ENCODE measurements at regions not wholly inside any gene's neighbourhood (a gene's known extent, or its start where the extent isn't known, plus 50 kb on each side); places are given as distances from the start of the nearest gene placed in this dataset.
"Not testable (repeated sequence)": the region's sequence is repeated elsewhere in the genome, so short reads cannot be mapped to it uniquely, and the experiment has no call there.

DNA sequence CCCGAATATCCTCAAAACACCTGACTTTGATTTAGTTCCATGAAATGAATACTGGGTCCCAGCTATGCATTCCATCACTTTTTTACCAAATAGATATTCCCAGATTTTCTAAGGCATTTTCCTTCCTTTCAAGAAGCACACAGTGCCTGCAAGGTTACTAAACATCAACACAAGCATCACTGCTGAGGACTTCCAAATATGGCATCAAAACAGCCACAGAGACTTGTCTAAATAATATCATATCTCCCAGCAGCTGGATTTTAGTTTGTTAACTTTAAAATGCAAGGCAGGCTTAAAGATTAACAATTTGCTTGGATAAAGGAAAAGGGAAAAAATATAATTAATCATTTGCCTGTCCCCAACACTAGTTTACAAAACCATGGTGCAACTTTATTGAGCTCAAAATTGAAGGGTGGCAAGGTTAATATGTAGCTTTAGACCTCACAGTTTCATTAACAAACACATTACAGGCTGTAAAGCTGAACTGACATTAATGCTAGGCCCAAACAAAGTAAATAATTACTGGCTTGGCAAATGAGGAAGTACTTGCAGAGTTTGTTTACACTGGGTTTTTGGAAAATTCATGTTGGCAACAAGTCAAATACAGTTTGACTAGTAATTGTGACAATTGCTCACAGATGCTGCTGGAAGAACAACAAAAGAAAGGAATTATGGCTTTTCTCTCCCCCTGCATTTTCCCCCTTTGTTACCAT is 401.7 kb upstream of the CDIN1 start:
- peak; percentile 27 for DNase-seq (ENCODE audit: low spot score)

DNA sequence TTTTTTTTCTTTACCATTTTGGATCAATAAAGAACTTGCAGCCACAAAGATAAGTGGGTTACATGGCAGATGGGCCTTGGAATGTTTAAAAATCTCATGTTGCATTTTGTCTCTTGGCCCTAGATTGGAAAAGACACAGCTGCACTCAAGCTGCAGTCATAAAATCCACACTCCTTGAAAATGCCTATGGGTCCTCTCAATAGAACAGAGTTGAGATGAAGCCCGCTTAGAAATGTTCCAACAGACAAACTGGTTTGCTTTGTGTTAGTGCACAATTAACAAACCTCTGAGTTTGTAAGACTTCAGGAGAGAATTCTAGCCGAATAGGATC is 401.2 kb upstream of the CDIN1 start:
- DNase-seq (ENCODE audit: low spot score), result no peak

DNA sequence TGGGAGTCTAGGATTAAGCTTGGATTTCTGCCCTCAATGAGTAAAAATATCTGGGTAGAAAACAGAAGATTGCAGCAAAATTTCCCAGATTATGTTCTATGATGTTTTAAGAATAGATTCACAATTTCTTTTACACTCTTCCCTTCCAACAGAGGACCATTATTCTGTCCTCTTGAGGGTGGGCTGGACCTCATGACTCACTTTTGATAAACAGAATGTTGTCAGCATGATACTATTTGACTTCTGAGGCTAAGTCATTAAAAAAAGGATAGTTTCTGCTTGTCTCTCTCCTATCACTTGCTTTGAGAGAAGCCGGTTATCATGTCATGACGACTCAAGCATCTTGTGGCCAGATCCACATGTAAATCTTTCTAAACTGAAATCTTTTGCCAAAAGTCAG is 396.2 kb upstream of the CDIN1 start:
- no peak for DNase-seq (ENCODE audit: low spot score)

DNA sequence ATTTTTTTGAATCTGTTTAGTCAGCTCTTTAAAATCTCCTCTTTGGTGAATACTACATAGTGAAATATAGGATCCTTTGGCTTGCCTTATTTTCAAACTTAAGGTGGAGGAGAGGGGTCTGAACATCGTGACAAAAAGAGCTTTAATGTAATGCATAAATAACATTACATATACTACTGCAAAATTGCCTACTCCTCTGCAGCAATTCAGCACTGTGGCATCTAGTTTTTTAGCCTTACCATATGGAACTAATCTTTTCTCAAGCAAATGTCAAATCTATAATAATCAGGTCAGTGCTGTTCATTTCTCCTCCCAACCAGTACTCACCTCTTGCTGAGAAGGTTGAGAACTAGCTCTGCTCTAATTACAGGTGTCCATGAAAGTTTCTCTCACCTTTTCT is 394.0 kb upstream of the CDIN1 start:
- DNase-seq (ENCODE audit: low spot score), result no peak

DNA sequence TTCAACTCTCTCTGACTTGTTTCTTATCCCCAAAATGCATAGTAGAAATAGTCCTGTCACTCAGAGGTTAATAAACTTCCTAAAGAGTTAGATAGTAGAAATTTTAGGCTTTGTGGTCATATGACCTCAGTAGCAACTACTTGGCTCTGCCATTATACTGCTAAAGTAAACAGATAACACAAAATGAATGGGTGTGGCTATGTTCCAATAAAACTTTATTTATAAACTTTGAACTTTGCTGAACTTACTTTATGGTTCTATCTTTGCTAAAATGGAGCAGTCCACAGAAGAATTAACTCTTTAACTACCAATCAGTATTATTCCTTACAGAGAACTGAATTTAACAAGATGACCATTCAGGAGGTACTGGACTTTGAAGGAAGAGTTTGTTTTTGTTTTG is 393.6 kb upstream of the CDIN1 start:
- no peak for DNase-seq (ENCODE audit: low spot score)

DNA sequence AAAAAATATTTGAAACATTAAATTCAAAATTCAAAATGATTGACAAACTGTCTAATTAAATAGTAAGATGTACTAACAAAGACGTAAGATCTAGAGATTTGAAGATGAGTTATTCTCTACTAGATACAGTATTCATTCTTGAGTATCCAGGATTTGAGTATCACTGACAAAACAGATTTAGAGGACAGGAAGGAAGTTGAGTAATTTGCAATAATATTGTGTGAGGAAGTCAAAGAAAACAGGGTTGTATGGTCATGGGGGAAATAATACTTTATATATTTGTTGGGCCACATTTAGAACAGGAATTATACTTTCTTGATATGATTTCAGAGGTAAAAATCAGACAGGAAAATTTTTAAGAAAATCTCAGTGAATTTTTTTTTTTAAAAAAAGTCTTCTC is 393.1 kb upstream of the CDIN1 start:
- DNase-seq (ENCODE audit: low spot score), result no peak

DNA sequence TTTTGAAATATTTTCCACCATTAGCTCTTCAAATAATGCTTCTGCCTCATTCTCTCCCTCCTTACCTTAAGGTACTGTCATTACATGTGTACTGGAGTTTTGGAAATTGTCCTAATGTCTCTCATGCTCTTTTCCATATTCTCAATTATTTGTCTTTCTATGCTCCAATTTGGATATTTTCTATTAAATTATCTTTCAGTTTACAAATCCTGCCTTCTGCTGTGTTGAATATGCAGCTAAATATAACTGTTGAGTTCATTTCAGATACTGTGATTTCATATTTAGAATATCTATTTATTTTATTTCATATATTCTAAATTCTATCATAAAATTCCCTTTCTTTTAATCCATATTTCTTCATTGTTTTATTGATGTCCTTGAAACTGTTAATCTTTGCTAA is 388.0 kb upstream of the CDIN1 start:
- no peak for DNase-seq (ENCODE audit: low spot score)

DNA sequence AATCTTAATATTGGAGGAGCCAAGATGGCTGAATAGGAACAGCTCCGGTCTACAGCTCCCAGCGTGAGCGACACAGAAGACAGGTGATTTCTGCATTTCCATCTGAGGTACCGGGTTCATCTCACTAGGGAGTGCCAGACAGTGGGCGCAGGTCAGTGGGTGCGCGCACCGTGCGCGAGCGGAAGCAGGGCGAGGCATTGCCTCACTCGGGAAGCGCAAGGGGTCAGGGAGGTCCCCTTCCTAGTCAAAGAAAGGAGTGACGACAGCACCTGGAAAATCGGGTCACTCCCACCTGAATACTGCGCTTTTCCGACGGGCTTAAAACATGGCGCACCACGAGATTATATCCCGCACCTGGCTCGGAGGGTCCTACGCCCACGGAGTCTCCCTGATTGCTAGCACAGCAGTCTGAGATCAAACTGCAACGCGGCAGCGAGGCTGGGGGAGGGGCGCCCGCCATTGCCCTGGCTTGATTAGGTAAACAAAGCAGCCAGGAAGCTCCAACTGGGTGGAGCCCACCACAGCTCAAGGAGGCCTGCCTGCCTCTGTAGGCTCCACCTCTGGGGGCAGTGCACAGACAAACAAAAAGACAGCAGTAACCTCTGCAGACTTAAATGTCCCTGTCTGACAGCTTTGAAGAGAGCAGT is 383.9 kb upstream of the CDIN1 start:
- DNase-seq (ENCODE audit: low spot score), result not testable (repeated sequence)

DNA sequence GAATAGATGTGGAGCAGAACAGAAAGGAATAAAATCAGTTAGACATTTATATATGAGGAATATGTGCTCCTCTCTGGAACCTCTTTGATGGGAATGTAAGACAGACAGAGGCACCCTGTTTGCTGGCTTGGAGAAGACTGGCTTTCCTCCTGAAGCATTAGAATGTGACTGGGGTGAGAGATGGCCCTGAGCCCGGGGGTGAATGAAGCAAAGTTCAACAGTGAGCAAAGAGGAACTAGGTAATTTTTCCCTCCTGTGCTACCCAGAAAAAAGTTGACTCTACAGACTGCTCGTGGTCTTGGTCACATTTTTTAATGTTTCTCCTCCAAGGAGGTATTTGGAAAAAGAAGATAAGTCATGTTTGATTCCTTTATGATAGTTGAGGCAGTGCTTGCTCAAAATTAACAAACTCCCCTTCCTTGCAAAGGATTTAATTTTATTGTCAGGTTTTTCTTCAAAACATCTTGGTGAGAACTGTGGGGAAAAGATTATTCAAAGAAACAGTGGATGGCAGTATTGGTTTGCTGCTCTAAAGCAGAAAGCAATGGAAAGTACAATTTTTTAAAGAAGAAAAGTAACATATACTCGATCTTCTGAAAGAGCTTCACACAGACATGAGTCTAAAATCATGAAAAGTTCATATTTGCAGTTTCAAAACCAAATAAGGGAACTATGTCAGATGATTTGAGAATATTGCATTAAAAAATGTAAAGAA is 370.4 kb upstream of the CDIN1 start:
- no peak for DNase-seq (ENCODE audit: low spot score)

DNA sequence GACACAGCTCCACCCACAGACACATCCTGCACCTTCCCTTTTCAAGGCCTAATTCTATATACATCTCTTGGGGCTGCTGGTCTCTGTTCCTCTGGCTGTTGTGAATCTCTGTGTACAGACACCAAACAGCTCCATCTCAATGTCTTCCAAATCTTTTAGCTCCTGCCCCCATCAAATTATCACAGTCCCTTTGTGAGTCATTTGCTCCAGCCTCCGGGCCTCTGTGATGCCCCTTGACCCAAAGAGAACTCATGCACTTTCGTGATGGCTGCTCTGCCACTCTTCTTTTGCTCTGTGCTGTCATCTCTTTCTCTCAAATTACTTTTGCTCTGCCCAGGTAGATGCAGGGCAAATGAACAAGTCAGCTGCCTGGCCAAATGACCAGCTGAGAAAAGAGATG is 369.0 kb upstream of the CDIN1 start:
- DNase-seq (ENCODE audit: low spot score), result no peak

DNA sequence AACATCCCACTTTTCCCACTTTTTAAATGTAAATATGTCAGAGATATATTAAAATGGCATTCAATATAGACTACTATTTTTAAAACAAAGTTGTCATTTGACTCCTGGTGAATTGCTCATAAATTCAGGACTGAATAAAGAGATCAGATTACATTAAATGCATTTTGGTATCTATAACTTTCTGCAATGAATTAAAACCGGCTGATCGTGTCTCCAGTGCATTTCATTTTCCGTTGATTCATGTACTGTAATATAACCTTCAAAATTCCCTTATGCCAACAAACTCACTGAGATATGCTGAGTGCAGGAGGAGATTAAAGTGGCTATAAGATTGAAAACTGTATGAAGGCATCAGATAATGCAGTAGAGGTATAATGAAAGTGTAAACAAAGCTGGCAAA is 361.1 kb upstream of the CDIN1 start:
- no peak for DNase-seq (ENCODE audit: low spot score)

DNA sequence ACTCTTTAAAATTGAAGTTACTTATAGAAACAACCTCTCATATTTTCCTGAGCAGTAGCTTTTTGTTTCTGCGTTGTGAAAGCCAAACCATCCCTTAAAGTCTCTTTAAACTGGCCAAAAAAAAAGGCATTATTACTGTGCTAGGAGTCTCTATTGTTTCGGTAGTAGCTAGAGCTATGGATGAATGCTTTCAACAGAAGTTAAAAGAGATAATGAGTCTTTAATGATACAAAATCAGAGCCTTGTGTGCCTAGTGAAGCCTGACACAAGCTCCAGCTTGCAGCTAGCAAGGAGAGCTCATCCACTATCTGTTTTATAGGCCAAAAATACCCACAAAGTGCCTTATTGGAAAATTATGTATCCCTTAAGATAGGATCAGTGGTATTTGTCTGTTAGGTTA is 360.4 kb upstream of the CDIN1 start:
- DNase-seq (ENCODE audit: low spot score), result no peak

DNA sequence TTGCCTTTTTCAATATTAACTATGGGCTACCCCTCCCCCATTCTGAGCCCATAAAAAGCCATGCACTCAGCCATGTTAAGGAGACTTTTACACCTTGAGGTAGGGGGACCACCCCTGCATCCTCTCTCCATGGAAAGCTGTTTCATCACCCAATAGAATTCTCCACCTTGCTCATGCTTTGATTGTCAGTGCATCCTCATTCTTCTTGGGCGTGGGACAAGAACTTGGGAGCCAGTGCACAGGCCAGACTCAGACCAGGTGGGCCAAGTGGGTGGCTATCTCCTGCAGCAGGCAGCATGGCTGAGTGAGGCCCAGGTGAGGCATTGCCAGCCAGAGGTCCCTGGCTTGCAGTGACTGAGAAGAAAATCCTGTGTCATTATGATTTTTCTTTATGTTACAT is 357.4 kb upstream of the CDIN1 start:
- no peak for DNase-seq (ENCODE audit: low spot score)

DNA sequence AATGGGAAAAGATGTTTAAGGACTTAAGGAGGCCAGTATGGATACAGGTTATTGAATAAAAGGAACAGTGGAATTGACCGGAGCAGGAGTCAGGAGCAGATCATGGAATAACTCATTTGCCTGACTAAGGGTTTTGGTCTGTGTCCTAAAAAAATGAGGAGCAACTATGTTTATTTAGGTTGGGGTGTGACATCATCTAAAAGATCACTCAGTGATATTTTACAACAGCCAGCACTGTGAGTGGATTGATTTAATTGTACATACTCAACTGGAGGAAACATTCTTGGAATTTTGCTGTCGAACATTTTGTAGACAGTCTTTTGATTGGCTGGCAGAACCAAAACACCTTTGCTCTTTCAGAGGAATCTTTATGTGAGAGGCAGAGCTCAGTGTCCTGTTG is 348.6 kb upstream of the CDIN1 start:
- DNase-seq (ENCODE audit: low spot score), result no peak

DNA sequence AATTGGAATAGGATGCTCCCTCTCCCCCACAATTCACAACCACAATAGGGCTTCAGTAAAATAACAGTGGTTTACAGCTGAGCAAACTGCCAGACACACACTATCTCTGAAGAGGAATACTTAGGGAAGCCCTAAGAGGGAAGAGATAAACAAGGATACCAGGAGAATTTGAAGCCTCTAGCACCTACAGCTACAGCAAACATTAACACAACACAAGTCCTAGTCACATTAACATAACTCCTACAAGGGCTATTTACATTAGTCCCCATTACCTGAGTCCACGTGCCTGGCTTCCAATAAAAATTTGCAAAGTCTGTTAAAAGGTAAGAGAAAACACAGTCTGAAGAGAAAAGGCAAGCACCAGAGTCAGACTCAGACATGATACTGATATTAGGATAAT is 346.9 kb upstream of the CDIN1 start:
- DNase-seq (ENCODE audit: low spot score), result no peak

DNA sequence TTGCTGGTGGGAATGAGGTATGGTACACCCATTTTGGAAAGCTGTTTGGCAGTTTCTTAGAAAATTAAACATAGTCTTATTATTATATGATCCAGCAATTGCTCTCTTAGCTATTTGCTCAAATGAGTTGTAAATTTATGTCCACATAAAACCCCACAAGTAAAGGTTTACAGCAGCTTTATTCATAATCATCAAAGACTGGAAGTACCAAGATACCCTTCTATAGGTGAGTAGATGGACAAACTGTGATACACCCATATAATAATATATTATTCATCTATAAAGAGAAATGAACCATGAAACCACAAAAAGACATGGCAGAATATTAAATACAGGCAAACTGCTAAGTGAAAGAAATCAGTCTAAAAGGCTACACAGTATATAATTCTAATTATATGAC is 344.7 kb upstream of the CDIN1 start:
- DNase-seq (ENCODE audit: low spot score), result no peak

DNA sequence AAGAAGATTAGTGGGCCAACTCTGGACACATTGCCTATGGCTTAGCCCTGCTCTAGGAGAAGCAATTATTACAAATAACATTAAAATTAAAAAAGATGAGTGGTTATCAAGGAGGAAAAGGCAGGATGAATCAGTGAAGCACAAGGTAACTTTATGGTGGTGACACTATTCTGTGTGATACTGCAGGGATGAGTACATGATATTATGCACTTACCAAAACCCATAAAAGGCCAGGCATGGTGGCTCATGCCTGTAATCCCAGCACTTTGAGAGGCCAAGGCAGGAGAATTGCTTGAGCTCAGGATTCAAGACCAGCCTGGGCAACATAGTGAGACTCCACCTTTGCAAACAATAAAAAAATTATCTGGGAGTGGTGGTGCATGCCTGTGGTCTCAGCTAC is 344.3 kb upstream of the CDIN1 start:
- no peak for DNase-seq (ENCODE audit: low spot score)

DNA sequence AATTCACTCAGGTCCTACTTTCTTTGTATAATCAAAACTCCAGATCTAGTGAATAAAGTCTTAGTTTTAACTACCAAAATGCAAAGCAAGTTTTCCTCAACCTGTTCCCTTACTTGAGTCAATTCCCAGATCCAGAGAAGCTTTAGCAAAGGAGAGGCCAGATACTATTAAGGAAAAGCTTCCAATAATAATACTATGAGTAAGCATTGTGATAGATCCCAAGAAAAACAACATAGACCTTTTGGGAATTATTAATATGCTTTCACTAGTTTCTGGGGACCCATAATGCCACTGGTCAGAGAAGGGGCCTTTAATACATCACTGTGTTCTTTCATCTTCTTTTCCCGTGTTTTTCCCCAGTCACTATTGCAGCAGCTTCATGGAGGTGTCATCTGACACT is 339.9 kb upstream of the CDIN1 start:
- no peak for DNase-seq (ENCODE audit: low spot score)

DNA sequence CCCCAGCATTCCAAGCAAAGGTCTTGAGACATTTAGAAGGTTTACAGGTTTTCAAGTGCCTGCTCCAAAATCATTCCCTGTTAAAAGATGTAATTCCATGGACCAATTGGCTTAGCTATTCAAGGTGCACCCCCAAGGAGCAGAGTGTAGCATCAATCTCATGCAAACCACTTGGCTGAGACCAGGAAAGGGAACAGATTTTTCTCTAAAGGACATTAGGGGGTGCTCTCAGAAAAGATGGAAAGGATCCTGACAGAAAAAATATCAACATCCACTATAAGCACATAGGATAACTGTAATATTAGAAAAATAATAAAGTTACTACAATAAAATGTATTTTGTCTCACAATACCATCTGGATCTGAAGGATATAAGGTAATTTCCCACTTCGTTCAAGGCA is 328.0 kb upstream of the CDIN1 start:
- no peak for DNase-seq (ENCODE audit: low spot score)

DNA sequence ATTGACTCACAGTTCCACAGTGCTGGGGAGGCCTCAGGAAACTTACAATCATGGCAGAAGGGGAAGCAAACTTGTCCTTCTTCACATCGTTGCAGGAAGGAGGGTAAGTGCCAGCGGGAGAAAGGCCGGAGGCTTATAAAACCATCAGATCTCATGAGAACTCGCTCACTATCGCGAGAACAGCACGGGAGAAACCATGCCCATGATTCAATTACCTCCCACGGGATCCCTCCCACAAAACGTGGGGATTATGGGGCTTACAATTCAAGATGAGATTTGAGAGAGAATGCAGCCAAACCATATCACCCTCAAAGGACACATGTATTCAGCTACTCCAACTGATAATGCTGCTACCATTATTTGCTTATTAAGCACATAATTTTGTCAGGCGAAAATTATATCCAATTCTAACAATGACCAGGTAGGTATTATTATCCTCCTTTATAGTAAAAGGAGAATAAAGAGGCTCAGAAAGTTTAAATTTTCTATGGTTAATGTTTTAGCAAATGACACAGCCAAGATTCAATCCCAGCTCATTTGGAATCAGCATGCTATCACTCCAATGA is 327.2 kb upstream of the CDIN1 start:
- no peak for DNase-seq (ENCODE audit: low spot score)

DNA sequence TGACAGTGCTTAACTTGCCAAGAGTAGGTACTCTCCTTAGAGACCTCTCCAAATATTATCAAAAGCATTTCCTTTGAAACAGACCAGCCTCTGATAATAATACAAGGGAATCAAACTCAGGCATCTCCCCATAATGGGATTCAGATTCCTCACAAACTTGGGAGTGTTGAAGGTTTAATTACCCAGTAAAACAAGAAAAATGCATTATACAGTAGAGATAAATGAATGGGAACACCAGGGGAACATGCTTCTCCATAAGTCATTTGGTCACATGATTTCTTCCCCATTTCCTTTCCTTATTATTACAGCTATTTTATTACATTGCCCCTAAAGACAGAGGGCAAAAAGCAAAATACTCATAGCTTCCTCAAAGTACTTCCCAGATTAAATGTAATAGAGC is 325.0 kb upstream of the CDIN1 start:
- DNase-seq (ENCODE audit: low spot score), result no peak

DNA sequence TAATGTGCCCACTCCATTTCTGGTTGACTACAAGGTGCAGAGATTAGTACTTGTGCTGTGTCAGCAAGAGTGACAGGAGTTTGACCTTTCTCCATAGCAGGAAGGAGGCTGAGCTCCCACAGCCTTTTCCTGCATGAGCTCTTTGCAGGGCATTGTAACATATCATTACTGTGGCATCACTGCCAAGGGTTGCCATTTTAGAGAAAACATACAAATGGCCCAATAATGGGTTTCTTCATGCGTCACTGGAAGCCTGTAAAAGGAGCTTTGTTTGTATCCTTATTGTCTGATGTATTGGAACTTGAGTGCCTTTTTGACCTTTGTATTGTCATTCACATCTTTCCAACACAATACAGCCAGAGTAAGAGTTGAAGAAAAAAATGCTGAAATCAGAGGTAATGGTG is 323.0 kb upstream of the CDIN1 start:
- no peak for DNase-seq (ENCODE audit: low spot score)

DNA sequence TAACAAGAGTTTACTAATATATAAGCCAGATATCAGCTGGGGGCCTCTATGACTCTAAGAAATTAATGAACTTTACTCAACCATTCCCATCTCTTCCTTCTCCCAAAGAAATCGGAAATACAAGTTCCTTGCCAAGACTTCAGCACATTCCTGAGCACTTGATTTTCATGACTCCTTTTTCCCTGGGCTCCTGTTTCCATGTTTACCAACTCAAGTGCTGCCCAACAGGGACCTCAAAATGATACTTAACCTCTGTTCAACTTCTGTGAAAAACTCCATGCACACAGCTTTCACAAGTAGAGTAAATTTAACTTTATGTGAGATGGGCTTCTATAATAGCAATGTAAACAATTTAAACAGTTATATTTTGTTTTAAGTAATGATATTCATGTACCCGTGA is 315.8 kb upstream of the CDIN1 start:
- no peak for DNase-seq (ENCODE audit: low spot score)
